IPS-20b (cell line): ENCODE measurements at regions not wholly inside any gene's neighbourhood (a gene's known extent, or its start where the extent isn't known, plus 50 kb on each side); places are given as distances from the start of the nearest gene placed in this dataset.
"Not testable (repeated sequence)": the region's sequence is repeated elsewhere in the genome, so short reads cannot be mapped to it uniquely, and the experiment has no call there.

Source experiments
- H3K27ac ChIP-seq: one replicate; pipeline ENCODE4 v1.5.1; 2013; ENCODE audit warnings: low read length
- H3K27me3 ChIP-seq: 2 replicates; pipeline ENCODE4 v1.6.1; 2013; ENCODE audit warnings: mild to moderate bottlenecking, low read length, inconsistent platforms; ENCODE audit not compliant: insufficient read depth
- H3K36me3 ChIP-seq: 2 replicates; pipeline ENCODE4 v1.6.1; 2013; ENCODE audit warnings: low read depth, mild to moderate bottlenecking, inconsistent platforms, low read length, moderate library complexity; ENCODE audit not compliant: insufficient read depth
- H3K4me1 ChIP-seq: 2 replicates; pipeline ENCODE4 v1.6.1; 2013; ENCODE audit warnings: mild to moderate bottlenecking, control low read depth, inconsistent platforms, low read length, moderate library complexity; ENCODE audit not compliant: insufficient read depth
- H3K4me3 ChIP-seq: 2 replicates; pipeline ENCODE4 v1.5.1; 2013; ENCODE audit warnings: mild to moderate bottlenecking, low read length, inconsistent platforms
- H3K9ac ChIP-seq: 2 replicates; pipeline ENCODE4 v1.6.1; 2013; ENCODE audit warnings: low read depth, mild to moderate bottlenecking, inconsistent platforms, low read length, moderate library complexity
- H3K9me3 ChIP-seq: 2 replicates; pipeline ENCODE4 v1.6.1; 2013; ENCODE audit warnings: mild to moderate bottlenecking, low read depth, low read length, inconsistent platforms; ENCODE audit not compliant: insufficient read depth

DNA sequence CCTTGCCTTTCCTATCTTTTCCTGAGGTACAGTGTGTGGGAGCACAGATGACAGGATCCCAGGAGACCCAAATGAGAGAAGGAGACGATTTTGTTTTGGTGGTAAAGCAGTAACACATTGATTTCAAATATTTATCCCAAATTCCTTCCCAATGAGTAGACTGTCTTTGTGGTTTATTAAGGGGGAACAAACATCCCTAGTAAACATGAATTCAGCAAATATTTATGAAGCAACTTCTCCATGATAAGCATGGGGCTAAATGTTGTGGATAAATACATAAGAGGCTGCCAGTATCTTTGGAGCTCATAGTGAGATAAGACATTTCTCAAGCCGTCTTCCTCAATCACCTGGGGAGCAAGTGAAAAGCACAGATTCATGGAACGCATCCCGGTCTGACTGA is 460.8 kb upstream of the CFAP20DC start:
- no peak overlapping the region for H3K4me3 ChIP-seq

DNA sequence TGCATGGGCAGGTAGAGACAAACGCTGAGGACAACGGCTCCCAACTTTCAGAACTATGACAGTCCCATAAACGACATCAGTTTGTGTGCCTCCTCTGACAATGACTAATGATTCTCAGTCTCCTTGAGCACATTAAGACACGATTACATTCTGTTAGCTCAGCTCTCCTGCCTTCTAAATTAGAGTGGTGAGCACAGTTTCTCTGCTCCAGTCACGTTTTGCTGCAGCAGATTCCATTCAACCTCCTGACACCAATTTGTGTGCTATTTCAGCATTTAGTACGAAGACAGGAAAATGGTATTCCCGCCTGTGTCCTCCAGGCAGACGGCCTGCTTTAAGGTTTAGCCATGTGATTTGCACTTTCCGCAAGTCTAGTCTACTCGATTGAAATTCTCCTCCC is 458.4 kb upstream of the CFAP20DC start:
- Histone ChIP-seq H3K4me1 (peaks cover 8% of the 10 kb centered on the region; the same call in 1 of the 2 replicates), H3K9ac (no peak overlapping the region), H3K9me3 (no peaks in the 10 kb centered on the region), H3K36me3 (no peaks in the 10 kb centered on the region), H3K4me3 (no peak overlapping the region), H3K27ac (no peak overlapping the region), H3K27me3 (no peaks in the 10 kb centered on the region)

More for the DNA sequence above, 460.8 kb upstream of the CFAP20DC start:
- H3K36me3 ChIP-seq = no peaks in the 10 kb centered on the region
- H3K27me3 ChIP-seq = no peaks in the 10 kb centered on the region
- H3K27ac ChIP-seq = no peak overlapping the region
- no peak overlapping the region for H3K9ac ChIP-seq
- peaks cover 14% of the 10 kb centered on the region for H3K4me1 ChIP-seq
- no peaks in the 10 kb centered on the region for H3K9me3 ChIP-seq

DNA sequence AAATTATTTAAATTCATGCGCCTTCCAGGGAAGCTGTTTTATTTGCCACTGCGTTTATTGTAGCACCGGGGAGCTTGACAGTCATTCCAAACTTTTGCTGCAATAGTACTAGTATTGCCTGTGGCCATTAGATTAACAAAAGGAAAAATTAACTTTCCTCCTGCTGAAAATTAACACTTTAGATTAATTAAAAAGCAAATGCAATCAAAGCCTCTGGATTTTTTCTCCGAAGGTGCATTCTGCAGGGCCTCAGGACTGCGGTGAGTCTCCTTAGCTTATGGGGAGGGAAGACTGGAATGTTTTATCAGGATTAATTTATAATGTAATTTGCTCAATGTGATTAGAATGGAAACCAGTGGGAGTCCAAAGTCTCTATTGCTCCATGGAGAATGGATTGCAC is 456.4 kb upstream of the CFAP20DC start:
- H3K27me3 ChIP-seq = no peaks in the 10 kb centered on the region
- H3K27ac ChIP-seq = no peak overlapping the region
- H3K4me3 ChIP-seq = no peak overlapping the region
- peaks cover 8% of the 10 kb centered on the region; the same call in 1 of the 2 replicates for H3K4me1 ChIP-seq
- no peaks in the 10 kb centered on the region for H3K36me3 ChIP-seq
- H3K9ac ChIP-seq = no peak overlapping the region
- no peaks in the 10 kb centered on the region for H3K9me3 ChIP-seq

DNA sequence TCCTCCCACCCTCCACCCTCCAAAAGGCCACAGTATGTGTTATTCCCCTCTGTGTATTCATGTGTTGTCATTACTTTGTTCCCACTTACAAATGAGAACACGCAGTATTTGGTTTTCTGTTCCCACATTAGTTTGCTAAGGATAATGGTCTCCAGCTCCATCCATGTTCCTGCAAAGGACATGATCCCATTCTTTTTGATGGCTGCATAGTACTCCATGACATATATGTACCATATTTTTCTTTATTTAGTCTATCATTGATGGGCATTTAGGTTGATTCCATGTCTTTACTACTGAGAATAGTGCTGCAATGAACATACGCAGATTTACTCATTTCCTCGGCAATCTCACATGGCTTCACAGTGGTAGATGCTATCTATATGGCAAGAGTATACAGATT is 453.6 kb upstream of the CFAP20DC start:
- Histone ChIP-seq H3K4me1 (peaks cover 8% of the 10 kb centered on the region; the same call in 1 of the 2 replicates), H3K27ac (no peak overlapping the region), H3K27me3 (no peaks in the 10 kb centered on the region), H3K36me3 (no peaks in the 10 kb centered on the region), H3K4me3 (no peak overlapping the region), H3K9ac (no peak overlapping the region), H3K9me3 (no peaks in the 10 kb centered on the region)

DNA sequence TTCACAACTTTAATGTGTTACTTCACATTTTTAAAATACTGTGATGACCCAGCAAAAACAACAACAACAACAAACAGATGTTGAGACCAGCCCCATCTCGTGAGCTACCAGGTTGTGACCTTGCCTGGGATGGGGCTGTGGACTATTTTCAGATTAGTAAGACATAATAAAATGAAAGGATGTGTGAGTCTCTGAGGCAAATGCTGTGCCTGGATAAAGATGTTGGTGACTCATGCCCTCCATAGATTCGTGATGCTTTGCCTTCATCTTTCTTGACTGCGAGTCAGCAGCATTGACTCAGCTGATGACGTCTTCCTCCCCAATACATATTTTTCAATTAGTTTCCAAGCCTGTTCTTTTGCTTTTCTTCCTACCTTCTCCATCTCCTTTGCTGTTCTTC is 453.0 kb upstream of the CFAP20DC start:
- no peak overlapping the region for H3K27ac ChIP-seq
- no peaks in the 10 kb centered on the region for H3K27me3 ChIP-seq
- peaks cover 8% of the 10 kb centered on the region; the same call in 1 of the 2 replicates for H3K4me1 ChIP-seq
- no peaks in the 10 kb centered on the region for H3K9me3 ChIP-seq
- no peaks in the 10 kb centered on the region for H3K36me3 ChIP-seq
- no peak overlapping the region for H3K9ac ChIP-seq
- H3K4me3 ChIP-seq = no peak overlapping the region

DNA sequence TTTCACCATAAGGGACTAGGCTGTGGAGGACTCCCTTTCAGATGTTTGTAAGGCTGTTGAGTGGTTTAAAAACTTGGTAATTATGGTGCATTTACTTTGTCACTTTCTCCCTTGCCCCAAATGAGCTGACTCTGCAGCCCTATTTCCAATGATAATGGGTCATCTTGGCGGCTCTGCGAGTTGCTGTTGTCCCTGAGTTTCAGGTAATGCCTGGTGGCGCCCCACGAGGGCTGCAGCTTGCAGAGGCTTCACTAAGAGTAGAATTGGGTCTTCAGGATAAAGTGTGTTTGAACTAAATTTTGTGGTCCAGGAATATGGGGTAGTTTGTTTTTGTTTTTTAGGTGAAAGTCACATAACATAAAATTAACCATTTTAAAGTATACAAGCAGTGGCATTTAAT is 450.1 kb upstream of the CFAP20DC start:
- H3K27ac ChIP-seq = no peak overlapping the region
- no peaks in the 10 kb centered on the region for H3K9me3 ChIP-seq
- H3K4me1 ChIP-seq = no peaks in the 10 kb centered on the region
- H3K4me3 ChIP-seq = no peak overlapping the region
- H3K27me3 ChIP-seq = no peaks in the 10 kb centered on the region
- H3K36me3 ChIP-seq = no peaks in the 10 kb centered on the region
- H3K9ac ChIP-seq = no peak overlapping the region

DNA sequence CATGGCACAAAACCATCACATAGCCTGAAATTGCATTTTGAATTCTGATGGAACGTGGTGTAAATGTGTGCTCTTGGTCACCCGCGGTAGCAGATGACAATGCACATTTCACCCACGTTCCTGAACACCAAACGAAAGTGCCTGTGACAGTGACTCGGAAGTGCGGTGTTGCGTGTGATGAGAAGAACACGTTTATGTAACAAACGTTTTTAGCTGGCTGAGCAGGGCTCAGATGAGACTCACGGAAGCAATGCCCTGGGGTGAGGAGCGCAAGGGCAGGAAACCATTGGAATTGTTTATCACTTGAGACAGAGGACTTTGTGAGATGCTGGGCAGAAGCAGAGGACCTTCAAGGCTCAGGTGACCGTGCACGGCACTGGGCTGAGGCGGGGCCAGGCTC is 449.2 kb upstream of the CFAP20DC start:
- no peaks in the 10 kb centered on the region for H3K4me1 ChIP-seq
- H3K27me3 ChIP-seq = no peaks in the 10 kb centered on the region
- no peaks in the 10 kb centered on the region for H3K9me3 ChIP-seq
- H3K36me3 ChIP-seq = no peaks in the 10 kb centered on the region
- no peak overlapping the region for H3K27ac ChIP-seq
- no peak overlapping the region for H3K9ac ChIP-seq
- no peak overlapping the region for H3K4me3 ChIP-seq

DNA sequence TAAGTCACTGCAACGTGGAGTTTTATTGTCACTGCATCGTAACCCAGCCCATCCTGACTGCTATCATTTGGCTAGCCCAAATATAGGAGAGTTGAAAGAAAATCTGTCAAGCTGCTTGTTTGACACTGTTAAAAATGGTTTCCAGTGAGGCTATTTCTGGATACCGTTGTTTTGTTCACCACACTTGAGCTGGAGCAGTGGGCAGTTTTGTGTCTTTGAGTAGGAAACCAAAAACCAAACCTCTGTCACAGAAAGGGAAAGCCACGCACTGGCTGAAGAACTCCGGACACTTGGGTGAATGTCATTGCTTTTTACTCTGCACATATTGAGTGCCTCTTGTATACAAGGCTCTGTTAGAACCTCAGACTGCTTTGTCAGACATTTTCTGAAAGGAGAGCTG is 446.4 kb upstream of the CFAP20DC start:
- H3K4me3 ChIP-seq = no peak overlapping the region
- no peaks in the 10 kb centered on the region for H3K27me3 ChIP-seq
- H3K36me3 ChIP-seq = no peaks in the 10 kb centered on the region
- no peaks in the 10 kb centered on the region for H3K4me1 ChIP-seq
- H3K9me3 ChIP-seq = no peaks in the 10 kb centered on the region
- H3K9ac ChIP-seq = no peak overlapping the region
- H3K27ac ChIP-seq = no peak overlapping the region

DNA sequence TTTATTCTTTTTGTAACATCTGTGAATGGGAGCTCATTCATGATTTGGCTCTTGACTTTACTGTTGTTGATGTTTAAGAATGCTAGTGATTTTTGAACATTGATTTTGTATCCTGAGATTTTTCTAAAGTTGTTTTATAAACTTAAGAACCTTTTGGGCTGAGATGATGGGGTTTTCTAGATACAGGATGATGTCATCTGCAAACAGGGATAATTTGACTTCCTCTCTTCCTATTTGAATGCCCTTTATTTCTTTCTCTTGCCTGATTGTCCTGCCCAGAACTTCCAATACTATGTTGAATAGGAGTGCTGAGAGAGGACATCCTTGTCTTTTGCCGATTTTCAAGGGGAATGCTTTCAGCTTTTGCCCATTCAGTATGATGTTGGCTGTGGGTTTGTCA is 445.1 kb upstream of the CFAP20DC start:
- H3K27ac ChIP-seq, H3K9me3 ChIP-seq, H3K9ac ChIP-seq, H3K4me3 ChIP-seq, H3K36me3 ChIP-seq, H3K27me3 ChIP-seq, H3K4me1 ChIP-seq: not testable (repeated sequence)

DNA sequence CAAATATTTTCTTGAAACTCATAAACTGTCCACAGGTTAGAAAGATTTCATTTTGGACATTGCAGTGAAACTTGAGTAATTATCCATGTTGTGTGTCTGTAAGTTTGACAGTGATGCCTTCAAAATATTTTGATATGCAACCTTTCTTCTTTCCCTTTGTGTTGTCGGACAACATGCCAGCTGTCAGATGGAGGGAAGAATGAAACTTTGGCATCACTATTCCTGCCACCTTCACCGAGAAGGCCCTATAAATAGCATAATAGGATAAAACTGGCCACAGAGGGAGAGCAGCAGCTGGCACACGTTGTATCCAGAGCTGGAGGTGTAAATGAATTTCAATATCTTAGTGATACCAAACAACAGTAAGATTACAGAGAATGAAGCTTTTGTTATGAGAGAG is 436.7 kb upstream of the CFAP20DC start:
- Histone ChIP-seq H3K9me3 (no peaks in the 10 kb centered on the region), H3K4me1 (peaks cover 10% of the 10 kb centered on the region; the same call in 1 of the 2 replicates)

DNA sequence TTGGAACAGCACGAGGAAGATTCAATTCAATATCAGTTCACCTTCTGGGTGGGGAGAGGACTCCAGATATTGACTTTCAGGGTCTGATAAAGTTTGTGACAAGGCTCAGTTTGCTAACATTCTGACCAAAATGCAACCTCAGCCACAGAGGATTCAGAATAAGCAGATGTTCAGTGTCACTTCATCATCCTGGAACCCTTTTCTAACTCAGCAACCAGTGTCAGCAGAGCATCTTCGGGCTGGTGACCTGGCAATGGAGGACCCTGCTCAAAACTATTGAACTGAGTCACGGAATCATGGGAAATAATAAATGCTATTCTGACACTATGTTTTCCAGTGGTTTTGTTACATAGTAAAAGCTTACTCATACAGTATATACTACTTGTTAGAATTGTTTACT is 433.4 kb upstream of the CFAP20DC start:
- Histone ChIP-seq H3K4me1 (peaks cover 10% of the 10 kb centered on the region; the same call in 1 of the 2 replicates), H3K9me3 (no peaks in the 10 kb centered on the region), H3K9ac (no peak overlapping the region), H3K4me3 (no peak overlapping the region), H3K27me3 (no peaks in the 10 kb centered on the region), H3K36me3 (no peaks in the 10 kb centered on the region), H3K27ac (no peak overlapping the region)

More for the DNA sequence above, 436.7 kb upstream of the CFAP20DC start:
- H3K27ac ChIP-seq = no peak overlapping the region
- H3K4me3 ChIP-seq = no peak overlapping the region
- no peak overlapping the region for H3K9ac ChIP-seq
- H3K27me3 ChIP-seq = no peaks in the 10 kb centered on the region
- no peaks in the 10 kb centered on the region for H3K36me3 ChIP-seq

DNA sequence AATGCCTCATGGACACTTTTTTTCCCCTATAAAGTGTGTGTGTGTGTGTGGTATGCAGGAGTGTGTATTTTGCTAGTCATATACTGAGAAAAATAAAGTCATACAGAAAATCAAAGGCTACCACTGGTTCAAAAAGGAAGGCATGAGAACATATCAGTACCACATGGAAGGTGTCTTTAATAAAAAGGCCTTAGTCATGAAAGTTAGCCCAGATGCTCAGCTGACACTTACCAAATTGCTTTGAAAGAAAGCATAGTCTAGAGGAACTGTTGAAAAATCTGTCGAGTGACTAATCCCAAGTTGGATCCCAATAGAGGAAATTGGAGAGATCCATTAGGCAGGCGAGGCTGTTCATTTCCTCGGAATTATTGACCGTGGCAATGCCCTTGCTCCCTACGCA is 432.9 kb upstream of the CFAP20DC start:
- H3K27me3 ChIP-seq = no peaks in the 10 kb centered on the region
- peaks cover 10% of the 10 kb centered on the region; the same call in 1 of the 2 replicates for H3K4me1 ChIP-seq
- H3K9ac ChIP-seq = no peak overlapping the region
- no peaks in the 10 kb centered on the region for H3K36me3 ChIP-seq
- H3K27ac ChIP-seq = no peak overlapping the region
- no peaks in the 10 kb centered on the region for H3K9me3 ChIP-seq
- no peak overlapping the region for H3K4me3 ChIP-seq
